SHP77 (cell line): ENCODE measurements at regions not wholly inside any gene's neighbourhood (a gene's known extent, or its start where the extent isn't known, plus 50 kb on each side); places are given as distances from the start of the nearest gene placed in this dataset.
"Not testable (repeated sequence)": the region's sequence is repeated elsewhere in the genome, so short reads cannot be mapped to it uniquely, and the experiment has no call there.

Source experiments
- DNase-seq, 2 experiments: peaks; one replicate each; lab custom pipeline; 2025; lab: John Stamatoyannopoulos, UW

DNA sequence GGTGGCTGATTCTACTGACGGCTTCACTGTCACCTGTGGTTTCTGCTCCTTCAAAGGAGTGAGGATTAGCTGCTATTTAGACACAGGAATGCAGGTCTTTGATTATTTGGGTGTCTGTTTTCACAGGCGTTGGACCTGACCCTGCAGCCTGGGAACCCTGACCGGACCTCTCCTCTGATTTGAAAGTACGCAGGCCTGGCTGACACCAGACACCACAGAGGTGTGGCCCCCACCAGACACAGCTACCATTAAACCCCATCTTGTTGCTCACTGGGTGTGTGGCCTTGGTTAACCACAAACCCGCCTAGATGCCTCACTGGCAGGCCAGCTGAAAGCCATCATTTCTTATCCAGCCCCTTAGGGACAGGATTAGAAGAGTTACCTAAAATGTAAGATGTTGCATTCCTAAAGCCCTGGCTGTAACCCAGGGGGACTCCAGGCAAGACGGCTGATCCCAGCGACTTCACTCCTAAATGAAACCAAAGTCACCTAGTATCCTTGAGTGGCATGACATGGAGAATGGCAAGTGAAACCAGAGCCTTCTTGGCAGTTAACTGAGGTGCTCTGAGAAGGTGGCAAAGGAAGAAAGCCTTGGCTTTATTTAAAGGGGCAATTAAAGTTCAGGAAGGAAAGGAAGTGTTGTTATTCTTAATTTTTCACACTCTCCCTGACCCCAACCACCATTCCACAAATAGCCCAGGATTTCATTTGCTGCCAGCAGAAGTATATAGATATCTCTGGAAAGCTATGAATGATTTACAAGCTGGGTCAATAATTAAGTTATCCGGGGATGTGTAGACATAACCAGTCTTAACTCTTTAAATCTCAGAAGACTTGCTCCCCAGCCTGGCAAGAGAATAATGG, 169.9 kb downstream of the QRSL1 start:
- DNase-seq: no peak

DNA sequence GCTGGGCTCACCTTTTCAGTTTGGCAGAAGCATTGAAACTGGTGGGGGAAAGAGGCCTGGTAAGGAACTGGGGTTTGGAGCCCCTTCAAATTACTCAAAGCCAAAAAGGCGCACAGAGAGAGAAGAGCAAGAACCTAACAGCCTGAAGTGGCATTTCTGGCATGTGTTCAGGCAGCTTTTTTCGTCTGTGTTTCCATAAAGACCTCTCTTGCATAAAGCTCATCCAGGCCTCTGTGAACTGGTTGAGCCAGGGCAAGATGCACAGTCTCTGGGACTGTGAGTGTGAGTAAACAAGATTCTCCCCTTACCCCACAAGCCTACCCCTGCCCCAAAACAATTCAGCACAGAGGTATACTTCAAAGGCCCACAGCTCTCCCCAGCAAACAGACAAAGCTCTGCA, 167.8 kb downstream of the QRSL1 start:
- DNase-seq: no peak

DNA sequence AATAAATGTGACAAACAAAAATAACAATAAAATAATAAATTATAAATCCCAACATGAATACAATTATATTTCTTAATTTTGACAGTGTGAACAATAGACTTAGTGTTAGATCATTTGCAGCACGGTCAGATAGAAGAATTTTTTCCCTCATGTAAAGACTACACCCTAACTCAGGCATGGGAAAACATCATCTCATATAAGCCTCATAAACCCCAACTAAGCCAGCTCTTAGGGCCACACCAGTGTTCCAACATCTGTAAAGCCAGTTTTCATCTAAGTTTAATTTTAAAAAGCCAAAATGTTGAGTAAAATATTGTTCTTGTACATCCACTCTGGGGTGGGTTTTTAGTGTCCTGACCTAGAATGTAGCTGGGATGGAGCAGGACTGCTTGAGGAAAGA, 167.4 kb downstream of the QRSL1 start:
- no peak for DNase-seq

DNA sequence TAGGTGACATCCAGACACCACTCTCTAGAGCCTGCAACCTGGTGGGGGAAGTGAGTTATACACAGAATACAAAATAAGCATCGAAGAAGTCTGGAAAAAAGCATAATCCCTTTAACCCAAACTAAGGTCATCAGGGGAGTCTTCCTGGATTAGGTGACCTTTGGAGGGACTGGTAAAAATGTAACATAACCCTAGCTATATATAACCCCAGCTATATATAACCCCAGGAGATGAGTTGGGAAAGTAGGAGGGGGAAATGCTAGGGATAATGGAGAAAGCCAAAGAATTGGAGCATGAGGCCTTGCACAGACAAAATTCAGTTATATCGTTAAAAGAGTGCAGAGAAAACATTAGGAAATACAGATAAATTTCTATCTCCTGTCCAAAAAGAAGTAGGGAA, 164.8 kb downstream of the QRSL1 start:
- no peak for DNase-seq

DNA sequence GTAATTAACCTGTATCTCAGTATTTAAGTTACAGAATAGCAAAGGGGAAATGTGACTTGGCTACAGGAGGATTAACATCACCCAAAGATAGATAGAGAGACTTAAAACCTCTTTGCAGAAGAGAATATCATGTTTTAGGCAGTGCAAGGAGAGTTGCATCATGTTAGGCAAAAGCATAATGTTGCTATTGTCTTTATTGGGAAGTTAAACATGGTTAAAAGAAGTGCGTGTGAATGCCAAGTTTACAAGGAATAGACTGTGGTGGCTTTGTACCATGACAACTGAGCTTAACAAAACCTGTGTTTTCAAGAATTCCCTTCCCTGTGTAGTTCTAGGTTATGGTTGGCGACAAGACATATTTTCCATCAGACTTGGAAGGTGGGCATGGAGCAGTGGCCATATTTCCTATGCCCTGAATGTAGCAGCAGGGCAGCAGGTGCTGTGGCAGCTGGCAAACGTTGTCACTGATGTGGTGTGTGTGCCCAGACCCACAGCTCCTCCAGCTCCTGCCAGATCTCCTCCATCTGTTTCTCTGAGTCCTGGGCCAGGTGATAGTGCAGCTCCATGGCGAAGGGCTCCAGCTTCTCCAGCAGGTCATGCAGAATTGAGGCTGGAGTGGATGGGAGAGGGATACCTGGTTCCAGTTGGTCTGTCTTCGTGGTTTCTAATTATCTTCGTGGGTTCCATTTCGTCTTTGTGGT, 163.3 kb downstream of the QRSL1 start:
- no peak for DNase-seq

DNA sequence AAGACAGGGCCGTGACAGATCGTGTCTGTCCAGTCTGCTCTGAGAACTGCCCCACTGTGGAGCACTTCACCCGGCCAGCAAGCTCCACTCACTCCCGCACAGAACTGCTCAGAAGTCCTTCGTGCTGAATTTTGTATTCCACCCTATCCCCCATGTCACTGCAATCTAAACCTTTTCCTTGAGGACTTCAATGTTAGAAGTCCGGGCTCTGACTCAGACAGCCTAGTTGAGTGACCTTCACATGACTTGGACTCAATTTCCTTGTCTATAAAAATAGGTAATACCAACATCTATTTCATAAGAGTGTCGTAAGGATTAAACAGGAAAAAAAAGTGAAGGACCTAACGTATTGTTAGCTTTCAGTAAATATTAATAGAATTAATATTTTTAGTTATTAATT, 161.6 kb downstream of the QRSL1 start:
- DNase-seq: no peak

DNA sequence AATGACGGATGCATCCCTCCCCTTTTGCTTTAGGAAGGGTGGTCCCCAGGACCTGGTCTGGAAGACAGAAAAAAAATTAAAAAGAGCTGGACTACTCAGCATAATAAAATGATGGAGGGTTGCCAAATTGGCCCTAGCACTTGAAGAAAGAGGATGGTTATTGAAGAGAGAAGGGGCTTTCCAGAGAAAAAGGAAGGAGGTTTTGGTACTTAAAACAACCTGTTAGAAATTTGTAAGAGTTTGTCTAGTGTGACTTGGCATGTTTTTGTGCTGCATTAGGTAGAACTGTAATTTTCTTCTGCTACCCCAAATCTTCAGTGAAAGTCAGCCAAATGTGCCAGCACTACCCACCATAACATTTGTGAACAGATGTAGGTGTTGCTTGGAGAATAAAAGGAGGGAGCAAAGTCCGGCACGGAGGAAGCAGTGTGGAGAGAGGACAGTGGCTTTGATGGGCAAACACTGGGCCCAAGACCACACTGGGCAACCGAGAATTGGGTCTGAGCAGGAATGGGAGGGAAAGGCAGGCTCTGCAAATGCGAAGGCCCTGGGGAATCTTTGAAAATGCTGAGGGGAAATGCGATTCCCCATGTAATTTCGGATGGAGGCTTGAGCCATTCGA, 160.9 kb downstream of the QRSL1 start:
- no peak for DNase-seq

DNA sequence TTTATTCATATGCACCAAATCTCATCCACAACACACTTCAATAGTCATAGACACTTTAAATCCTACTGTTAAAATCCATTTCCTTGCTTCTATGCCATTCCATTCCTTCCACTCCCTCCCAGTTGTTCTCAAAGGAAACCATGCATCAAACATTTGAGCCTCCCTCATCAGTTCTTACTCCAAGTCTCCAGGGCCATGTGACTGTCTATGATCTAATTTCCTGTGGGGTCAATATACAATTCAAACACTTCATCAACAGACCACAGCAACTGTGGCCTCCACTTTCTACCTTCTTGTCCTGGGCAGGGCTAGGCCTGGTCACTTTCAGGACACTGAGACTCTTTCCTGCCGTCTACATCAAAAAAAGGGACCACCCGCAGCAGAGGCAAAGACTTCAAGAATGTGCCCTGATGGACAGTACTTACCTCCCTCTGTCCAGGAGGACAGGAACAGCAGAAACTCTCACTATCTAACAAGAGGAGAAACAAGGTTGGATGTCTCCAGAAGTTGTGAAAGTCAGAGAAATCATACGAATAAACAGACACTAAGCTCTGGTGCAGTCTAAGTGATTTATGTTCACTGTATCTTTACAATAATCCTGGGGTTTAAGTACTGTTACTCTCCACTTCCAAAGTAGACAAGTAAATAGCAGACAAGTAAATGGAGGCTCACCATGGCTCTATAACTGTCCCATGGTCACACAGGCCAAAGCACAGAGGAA, 160.2 kb downstream of the QRSL1 start:
- no peak for DNase-seq

DNA sequence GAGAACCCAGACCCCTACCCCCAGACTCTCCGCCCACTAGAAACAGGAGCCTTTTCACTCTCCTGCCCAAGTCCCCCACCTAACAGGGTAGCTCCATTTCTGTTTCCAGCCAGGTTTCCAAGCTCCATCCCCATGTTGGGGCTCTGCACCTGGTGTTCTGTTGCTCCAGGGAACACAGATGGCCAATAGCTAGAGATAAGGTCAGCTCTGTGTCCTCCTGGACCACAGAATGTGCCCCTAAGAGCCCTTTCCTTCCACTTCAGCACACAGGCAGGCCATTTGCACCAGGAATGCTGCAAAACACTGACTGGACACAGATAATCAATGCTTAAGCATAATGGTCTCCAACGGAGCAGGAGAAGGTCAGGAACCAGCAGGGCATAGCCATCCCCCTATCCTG, 159.4 kb downstream of the QRSL1 start:
- DNase-seq: no peak

DNA sequence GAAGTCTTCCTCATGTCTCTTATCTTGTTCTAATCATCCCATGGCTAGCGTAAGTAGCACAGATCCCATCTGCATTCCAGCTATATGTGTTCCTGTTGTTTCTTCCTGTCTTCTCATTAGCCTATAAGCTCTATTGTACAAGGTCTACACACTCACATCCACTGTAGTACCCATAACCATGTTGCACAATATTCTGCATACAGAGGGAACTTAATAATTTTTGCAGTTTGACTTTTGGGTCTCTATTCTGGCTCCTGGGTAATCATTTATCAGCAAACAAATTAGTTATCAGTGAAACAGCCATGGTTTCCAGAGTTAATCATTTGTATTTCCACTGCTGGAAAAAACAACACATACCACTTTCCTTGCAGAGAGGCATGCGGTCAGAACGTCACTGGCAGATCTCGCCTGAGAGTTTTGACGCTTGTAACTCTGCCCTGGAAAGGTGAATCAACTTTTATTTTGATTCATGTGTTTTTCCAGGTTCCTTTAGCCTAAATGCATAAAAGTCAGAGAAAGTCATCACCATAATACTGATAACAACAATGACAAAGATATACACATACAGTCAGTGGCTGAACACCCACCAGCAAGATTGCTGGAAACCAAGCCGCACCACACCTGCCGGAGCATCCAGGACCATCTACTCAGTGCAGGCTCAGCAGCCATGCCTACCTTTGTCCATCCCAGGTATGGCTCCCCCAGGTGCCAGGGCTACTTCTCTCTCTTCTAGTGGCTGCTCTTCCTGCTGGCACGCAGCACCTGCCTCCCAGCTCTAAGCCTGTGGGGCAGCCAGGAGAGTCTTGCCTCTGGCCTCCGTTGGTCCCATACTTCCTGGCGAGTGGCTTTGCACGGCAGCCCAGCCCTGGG, 158.2 kb downstream of the QRSL1 start:
- no peak for DNase-seq

DNA sequence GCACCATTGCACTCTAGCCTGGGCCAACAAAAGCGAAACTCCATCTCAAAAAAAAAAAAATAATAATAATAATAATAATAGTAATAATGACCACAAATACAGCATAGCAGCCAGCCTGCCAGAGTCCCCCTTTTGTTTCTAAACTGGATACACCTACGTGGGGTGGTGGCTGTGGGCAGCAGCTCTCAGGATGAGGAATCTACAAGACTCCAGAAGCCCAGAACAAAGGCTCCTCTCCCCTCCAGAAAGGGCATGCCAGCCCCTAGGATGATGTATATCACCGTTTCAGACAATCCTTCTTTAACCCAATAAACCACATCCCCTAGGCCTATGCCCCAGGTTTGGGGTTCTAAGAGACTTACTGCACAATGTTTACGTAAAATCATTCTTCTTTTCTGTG, 155.9 kb downstream of the QRSL1 start:
- DNase-seq: no peak

DNA sequence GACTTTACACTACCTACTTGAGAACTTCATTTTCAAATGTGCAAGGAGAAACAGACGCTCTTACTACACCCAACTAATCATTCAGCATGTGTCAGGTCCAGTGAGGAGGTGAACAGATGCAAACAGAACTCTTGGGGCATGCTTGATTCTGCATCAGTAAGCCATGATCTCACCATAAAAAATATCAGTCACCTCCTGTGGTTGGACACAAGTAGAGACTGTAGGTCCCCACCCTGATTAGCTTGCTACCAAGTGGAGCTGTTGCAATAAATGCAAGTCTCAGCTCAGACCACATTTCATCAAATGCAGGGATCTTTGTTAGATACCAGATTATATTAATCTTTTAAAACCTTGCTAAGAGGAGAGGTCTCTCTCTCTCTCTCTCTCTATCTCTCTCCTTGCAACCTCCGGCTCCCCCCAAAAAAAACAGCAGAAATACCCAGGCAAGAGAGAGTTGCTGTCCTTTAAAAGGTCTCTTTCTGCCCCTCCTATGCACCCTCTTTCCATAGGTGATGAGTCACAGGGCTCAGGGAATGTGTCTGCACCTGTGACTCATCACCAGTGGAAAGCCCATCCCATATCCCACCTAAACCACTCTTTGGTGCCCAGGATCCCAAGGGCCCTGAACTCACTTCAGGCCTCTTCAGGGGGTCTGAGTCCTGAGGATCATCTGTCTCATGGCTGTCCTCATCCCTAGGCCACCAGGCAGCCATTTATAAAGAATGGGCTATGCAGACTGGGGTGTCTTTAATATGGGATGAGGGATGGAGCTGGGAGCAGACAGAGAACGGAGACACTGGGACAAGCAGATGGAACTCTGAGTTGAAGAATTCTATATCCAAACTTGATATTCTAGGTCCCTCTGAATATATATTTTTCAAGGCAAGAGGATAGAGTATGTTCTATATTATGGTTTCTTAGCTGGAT, 154.5 kb downstream of the QRSL1 start:
- DNase-seq: no peak

DNA sequence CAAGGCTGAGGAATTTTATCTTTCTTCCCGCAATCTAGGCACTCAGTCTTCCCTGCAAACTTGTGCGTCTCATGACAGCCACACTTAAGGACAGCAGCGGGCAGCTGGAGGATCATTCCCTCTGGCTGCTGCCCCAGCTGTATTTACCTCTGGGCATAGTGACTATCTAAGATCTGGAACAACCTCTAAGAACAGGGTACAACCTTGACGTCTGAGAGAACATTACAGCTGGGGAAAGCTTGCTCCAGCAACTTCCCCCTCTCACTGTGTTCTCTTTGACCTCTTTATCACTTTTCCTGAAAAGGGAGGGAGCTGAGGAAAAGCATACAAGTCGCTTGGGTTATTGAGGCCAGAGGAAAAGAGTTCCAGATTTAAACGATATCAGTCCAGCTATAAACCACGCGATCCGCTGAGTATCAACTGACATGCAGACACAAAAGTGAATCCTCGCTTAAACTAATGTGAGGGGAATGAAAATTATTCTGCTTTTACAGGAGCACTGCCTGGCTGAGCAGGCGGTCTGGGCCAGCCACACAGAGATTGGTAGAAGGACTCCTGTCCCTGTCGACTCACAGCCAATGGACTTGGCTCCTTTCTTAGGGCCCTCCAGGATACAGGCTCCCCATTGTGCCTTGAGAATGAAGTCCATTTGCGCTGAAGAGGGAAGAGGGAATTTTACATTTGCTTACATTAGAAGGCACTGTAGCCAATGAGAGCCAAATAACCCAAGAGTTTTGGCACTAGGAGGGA, 153.3 kb downstream of the QRSL1 start:
- no peak for DNase-seq

DNA sequence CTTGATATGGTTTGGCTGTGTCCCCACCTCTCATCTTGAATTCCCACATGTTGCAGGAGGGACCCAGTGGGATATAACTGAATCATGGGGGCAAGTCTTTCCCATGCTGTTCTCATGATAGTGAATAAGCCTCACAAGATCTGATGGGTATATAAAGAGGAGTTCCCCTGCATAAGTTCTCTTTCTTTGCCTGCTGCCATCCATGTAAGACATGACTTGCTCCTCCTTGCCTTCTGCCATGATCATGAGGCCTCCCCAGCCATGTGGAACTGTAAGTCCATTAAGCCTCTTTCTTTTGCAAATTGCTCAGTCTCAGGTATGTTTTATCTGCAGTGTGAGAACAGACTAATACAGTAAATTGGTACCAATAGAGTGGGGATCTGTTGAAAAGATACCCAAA, 150.2 kb downstream of the QRSL1 start:
- DNase-seq: not testable (repeated sequence)

DNA sequence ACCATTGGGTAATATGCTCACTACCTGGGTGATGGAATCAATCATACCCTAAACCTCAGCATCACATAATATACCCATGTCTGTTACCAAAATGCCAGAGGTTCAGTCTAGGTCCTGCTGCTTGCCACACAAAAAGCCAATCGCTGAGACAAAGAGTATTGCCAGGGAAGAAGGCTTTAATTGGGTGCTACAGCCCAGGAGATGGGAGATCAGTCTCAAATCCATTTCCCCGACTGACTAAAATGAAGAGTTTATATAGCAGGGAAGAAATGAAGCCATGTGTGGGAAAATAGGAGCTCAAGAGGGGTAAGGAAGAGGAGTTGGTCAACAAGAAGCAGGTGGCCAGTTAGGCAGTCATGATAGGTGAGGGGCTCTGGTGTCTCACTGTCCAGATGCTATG, 149.6 kb downstream of the QRSL1 start:
- no peak for DNase-seq

DNA sequence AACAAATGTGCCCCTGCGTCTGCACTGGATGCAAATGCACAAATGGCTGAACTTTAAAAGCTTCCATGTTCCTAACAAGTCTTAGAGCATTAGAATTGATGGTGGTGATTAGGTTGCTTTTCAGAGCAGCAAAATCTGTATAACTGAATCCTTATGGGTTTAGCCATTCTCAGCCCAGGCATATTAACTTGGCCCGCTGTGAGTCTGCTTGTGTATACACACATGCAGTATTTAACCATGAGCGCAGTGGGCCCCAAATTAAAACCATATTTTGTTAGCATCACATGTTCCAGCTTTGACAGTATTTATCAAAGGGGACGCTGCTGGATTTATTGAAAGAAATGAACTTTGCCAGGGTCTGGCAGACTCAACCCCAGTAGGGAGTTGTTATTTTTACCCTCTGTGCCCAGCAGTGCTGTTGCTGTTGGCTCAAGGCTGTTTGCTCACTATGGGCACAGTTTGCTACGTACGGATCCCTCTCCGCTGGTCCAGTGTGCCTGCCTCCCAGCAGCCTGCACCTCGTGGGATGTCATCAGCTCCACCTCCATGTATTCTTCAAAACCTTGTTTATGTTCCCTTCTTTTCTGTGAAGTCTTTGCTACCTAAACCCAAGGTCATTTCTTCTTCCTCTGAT, 144.7 kb downstream of the QRSL1 start:
- no peak for DNase-seq

DNA sequence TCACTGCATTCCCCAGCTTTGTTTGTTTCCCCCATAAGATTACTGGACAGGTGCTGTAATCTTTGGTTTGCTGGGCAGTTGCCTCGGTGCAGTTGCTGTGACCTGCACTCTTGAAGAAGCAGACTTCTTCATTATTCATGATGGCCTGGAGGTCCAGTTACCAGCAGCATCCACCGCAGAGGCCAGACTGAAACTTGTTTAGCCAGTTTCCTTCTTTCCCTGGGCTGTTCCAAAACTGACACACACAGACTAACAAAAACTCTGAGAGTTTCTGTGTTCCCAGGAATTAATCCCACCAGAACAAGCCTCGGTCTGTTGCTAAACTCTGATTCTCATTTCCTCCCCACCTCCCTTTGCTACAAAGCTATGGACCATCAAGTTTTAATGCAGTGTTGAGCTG, 144.1 kb downstream of the QRSL1 start:
- no peak for DNase-seq

DNA sequence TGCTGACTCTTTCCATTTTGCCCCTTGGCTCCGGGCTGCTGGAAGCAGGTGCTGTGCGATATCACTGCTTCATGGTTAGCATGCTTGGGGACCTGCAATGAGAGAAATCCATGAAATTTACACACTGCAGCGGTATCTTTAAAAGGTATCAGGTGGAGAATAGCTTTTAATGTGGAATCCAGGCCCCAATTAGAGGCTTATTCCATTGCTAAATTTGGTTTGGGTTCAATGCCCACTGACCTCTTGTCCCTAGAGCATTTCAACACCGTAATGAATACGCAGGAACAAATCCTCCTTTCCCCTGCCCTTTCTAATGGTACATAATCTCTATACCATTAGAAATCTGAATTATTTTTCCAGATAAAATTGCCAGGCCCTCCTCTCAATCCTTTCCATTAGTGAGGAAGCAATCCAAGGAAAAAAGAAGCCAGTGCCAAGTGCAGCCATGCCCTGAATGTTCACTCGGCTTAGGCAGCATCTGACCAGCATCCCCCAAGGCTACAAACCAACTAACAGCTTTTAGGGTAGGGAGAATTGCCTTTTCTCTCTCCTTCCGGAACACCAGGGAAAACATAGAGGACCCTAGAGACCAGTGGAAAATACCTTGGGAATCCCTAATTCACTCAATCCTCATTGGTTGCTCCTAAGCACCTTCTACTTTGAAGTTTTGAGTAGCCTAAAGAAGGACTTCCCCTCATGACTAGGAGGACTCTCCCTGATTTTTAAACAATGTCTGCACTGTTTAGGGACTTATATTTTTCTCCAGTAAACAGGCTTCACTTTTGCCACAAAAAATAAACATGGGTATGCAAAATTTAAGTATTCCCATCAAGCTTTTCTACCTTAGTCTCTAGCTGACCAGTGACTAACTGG, 143.1 kb downstream of the QRSL1 start:
- DNase-seq: no peak
